HCT116 (cell line): ENCODE measurements at regions not wholly inside any gene's neighbourhood (a gene's known extent, or its start where the extent isn't known, plus 50 kb on each side); places are given as distances from the start of the nearest gene placed in this dataset.

Experiments used
- ATAC-seq: fragments of 200-7000 bp; cut with Tn5 transposase; 2 replicates; pipeline ENCODE4 v1.9.1; 2020; ENCODE audit warnings: mild to moderate bottlenecking, moderate library complexity
- BruUV-seq: library from RNA; stranded (reverse); fragments of 400-500 nt; replicated peaks from 2 replicates; lab custom pipeline; 2021; lab: Mats Ljungman, UMichigan
- CTCF ChIA-PET: fragments of 300-600 bp; sonication (Branson Sonifier 250); formaldehyde crosslinking; loops from one replicate; lab custom pipeline; 2021; ENCODE audit warnings: antibody characterized with exemption; lab: Charles Lee
- POLR2A ChIA-PET: fragments of 300-600, 350-600 bp; sonication (Branson Sonifier 250); formaldehyde crosslinking; loops from one replicate; lab custom pipeline; 2021; ENCODE audit warnings: antibody characterized with exemption; lab: Charles Lee
- RAD21 ChIA-PET, 2 experiments: fragments of 300-600 bp; sonication (Branson Sonifier 250); formaldehyde crosslinking; loops; one replicate each; lab custom pipeline; 2023; ENCODE audit warnings: low total read pairs in 2 of 2; ENCODE audit not compliant: uncharacterized antibody in 2 of 2, unreplicated experiment in 2 of 2, low non-redundant PET in 1 of 2; lab: Charles Lee
- DNase-seq: peaks from one replicate; pipeline ENCODE4 v3.0.0-alpha.2; 2010; ENCODE audit warnings: low read depth, low spot score
- H2AFZ ChIP-seq: fragments of 200-600 bp; shearing (Covaris generic), sonication (generic); 2 replicates; pipeline ENCODE4 v1.6.1; 2017; ENCODE audit warnings: low read depth, mixed run types, mixed read lengths, antibody characterized with exemption, low read length; ENCODE audit not compliant: poor library complexity, severe bottlenecking
- H3K27ac ChIP-seq: 2 replicates; pipeline ENCODE4 v1.5.1; 2012; ENCODE audit warnings: low read depth, low read length
- H3K27me3 ChIP-seq: fragments of 200-600 bp; sonication (generic); 2 replicates; pipeline ENCODE4 v1.6.1; 2016; ENCODE audit warnings: mixed run types, low read length, mixed read lengths; ENCODE audit not compliant: insufficient read depth
- H3K36me3 ChIP-seq, 2 experiments: fragments of 200-500 bp in 1 of 2; fragments of 200-600 bp in 1 of 2; sonication (Bioruptor generic) in 1 of 2; sonication (generic) in 1 of 2; 2 replicates each; pipeline versions ENCODE4 v1.5.1 to v1.6.1; 2014 to 2016; ENCODE audit warnings: low read length in 2 of 2, inconsistent platforms in 1 of 2, mixed read lengths in 1 of 2, mixed run types in 1 of 2; ENCODE audit not compliant: insufficient read depth in 2 of 2, control insufficient read depth in 1 of 2
- H3K4me1 ChIP-seq, 2 experiments: fragments of 200-600 bp in 1 of 2; sonication (generic) in 1 of 2; 2 replicates each; pipeline versions ENCODE4 v1.5.1 to v1.6.1; 2012 to 2017; ENCODE audit warnings: low read length in 2 of 2, inconsistent platforms in 1 of 2, mild to moderate bottlenecking in 1 of 2, mixed read lengths in 1 of 2, mixed run types in 1 of 2, moderate library complexity in 1 of 2; ENCODE audit not compliant: insufficient read depth in 2 of 2, control insufficient read depth in 1 of 2
- H3K4me2 ChIP-seq: fragments of 200-600 bp; sonication (generic); 2 replicates; pipeline ENCODE4 v1.6.1; 2017; ENCODE audit warnings: mixed run types, low read length, mixed read lengths
- H3K4me3 ChIP-seq, 2 experiments: fragments of 200-600 bp in 1 of 2; sonication (generic) in 1 of 2; replicated peaks in 1 of 2; 2 replicates each; pipeline ENCODE4 v1.5.1; 2011 to 2016; ENCODE audit warnings: low read length in 2 of 2, control low read depth in 1 of 2, low read depth in 1 of 2, mild to moderate bottlenecking in 1 of 2, mixed read lengths in 1 of 2, mixed run types in 1 of 2
- H3K79me2 ChIP-seq: fragments of 200-600 bp; sonication (generic); 2 replicates; pipeline ENCODE4 v1.6.1; 2017; ENCODE audit warnings: mild to moderate bottlenecking, mixed run types, low read length, moderate library complexity, mixed read lengths; ENCODE audit not compliant: insufficient read depth
- H3K9ac ChIP-seq: fragments of 200-600 bp; sonication (generic); 2 replicates; pipeline ENCODE4 v1.6.1; 2016; ENCODE audit warnings: low read length, mixed read lengths
- H3K9me2 ChIP-seq: fragments of 200-600 bp; sonication (generic), shearing (Covaris generic); 2 replicates; pipeline ENCODE4 v1.6.1; 2017; ENCODE audit warnings: mixed run types, mild to moderate bottlenecking, moderate library complexity; ENCODE audit not compliant: insufficient read depth
- H3K9me3 ChIP-seq, 2 experiments: fragments of 200-500 bp in 1 of 2; fragments of 200-600 bp in 1 of 2; sonication (Bioruptor generic) in 1 of 2; sonication (generic) in 1 of 2; 2 replicates each; pipeline ENCODE4 v1.6.1; 2014 to 2017; ENCODE audit warnings: low read length in 2 of 2, mixed read lengths in 2 of 2, inconsistent platforms in 1 of 2, low read depth in 1 of 2, mild to moderate bottlenecking in 1 of 2, mixed run types in 1 of 2, moderate library complexity in 1 of 2; ENCODE audit not compliant: control insufficient read depth in 1 of 2, insufficient read depth in 1 of 2
- H4K20me1 ChIP-seq: fragments of 200-600 bp; sonication (generic), shearing (Covaris generic); 2 replicates; pipeline ENCODE4 v1.6.1; 2017; ENCODE audit warnings: mixed run types, mild to moderate bottlenecking, moderate library complexity; ENCODE audit not compliant: insufficient read depth
- CBX3 ChIP-seq: IDR thresholded peaks from 2 replicates; pipeline ENCODE4 v1.6.1; 2012; ENCODE audit warnings: low read depth
- EGR1 ChIP-seq: IDR thresholded peaks from 2 replicates; pipeline ENCODE4 v1.6.1; 2012; ENCODE audit warnings: low read depth
- ELF1 ChIP-seq: IDR thresholded peaks from 2 replicates; pipeline ENCODE4 v1.6.1; 2012; ENCODE audit warnings: low read depth, borderline replicate concordance
- FOSL1 ChIP-seq: IDR thresholded peaks from 2 replicates; pipeline ENCODE4 v1.6.1; 2012; ENCODE audit warnings: low read depth
- POLR2AphosphoS5 ChIP-seq: IDR thresholded peaks from 2 replicates; pipeline ENCODE4 v1.6.1; 2011; ENCODE audit warnings: mild to moderate bottlenecking, low read depth, low read length, moderate library complexity
- SP1 ChIP-seq: IDR thresholded peaks from 2 replicates; pipeline ENCODE4 v1.6.1; 2012; ENCODE audit warnings: low read depth
- SRF ChIP-seq: IDR thresholded peaks from 2 replicates; pipeline ENCODE4 v1.6.1; 2012; ENCODE audit warnings: low read depth
- TCF7L2 ChIP-seq: IDR thresholded peaks from 2 replicates; pipeline ENCODE4 v1.7.0; 2011; ENCODE audit warnings: borderline replicate concordance, inconsistent platforms; ENCODE audit not compliant: insufficient read depth, insufficient read length; ENCODE audit errors: extremely low read depth
- ZFX ChIP-seq: fragments of 450-650 bp; IDR thresholded peaks from 2 replicates; pipeline ENCODE4 v1.6.1; 2017
- intact Hi-C: fragments of 100-400 bp; cut with micrococcal nuclease; formaldehyde crosslinking; loops from 2 replicates; pipeline ENCODE4 v1.10.0; 2022
- TF ChIP-seq, protein P1 (sequence below): IDR thresholded peaks from 2 replicates; pipeline ENCODE4 v1.6.1; 2012
- TF ChIP-seq, protein P2 (sequence below), 3 experiments: fragments of 200-600 bp in 1 of 3; sonication (generic) in 1 of 3; IDR thresholded peaks in 2 of 3; conservative IDR thresholded peaks in 1 of 3; 2 replicates each; pipeline ENCODE4 v1.5.1; 2012 to 2017; ENCODE audit warnings: low read depth in 2 of 3, low read length in 2 of 3, antibody characterized with exemption in 1 of 3, borderline replicate concordance in 1 of 3, control low read depth in 1 of 3, mild to moderate bottlenecking in 1 of 3, mixed read lengths in 1 of 3, mixed run types in 1 of 3, moderate library complexity in 1 of 3; ENCODE audit not compliant: insufficient read depth in 1 of 3
- TF ChIP-seq, protein P3 (sequence below): IDR thresholded peaks from 2 replicates; pipeline ENCODE4 v1.6.1; 2011; ENCODE audit warnings: mild to moderate bottlenecking, low read length, moderate library complexity; ENCODE audit not compliant: insufficient replicate concordance; ENCODE audit errors: extremely low read depth

DNA sequence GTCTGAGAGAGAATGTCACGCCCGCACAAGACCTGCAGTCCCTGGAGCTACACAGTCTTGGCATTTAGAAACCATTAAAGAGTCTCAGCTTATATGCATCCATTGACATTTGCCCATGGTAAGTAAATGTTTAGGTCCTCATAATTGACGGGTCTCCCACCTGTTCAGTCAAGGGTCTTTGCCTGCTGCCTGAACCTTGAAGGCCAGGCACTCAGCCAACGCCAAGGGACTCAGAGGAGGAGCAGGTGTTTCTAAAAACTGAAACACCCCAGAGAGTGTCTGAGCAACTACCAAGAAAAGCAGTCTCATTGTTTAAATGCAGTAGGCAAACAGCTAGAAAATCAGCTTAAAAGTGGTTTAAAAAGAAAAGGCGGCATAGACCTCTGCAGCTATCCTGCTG is 264.7 kb upstream of the AKR1E2 start:
- Histone ChIP-seq H3K36me3 (no peaks in the 10 kb centered on the region), H3K9ac (no peak overlapping the region), H4K20me1 (no peaks in the 10 kb centered on the region), H3K9me2 (no peaks in the 10 kb centered on the region), H3K79me2 (no peaks in the 10 kb centered on the region)
- POLR2A ChIA-PET, result no interaction called here
- DNase-seq (no peak), ATAC-seq (no peak)
- TF ChIP-seq, protein P1, sequence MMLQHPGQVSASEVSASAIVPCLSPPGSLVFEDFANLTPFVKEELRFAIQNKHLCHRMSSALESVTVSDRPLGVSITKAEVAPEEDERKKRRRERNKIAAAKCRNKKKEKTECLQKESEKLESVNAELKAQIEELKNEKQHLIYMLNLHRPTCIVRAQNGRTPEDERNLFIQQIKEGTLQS, result no peak
- no peak for TF ChIP-seq FOSL1
- TF ChIP-seq SRF, result no peak
- TF ChIP-seq, protein P2, sequence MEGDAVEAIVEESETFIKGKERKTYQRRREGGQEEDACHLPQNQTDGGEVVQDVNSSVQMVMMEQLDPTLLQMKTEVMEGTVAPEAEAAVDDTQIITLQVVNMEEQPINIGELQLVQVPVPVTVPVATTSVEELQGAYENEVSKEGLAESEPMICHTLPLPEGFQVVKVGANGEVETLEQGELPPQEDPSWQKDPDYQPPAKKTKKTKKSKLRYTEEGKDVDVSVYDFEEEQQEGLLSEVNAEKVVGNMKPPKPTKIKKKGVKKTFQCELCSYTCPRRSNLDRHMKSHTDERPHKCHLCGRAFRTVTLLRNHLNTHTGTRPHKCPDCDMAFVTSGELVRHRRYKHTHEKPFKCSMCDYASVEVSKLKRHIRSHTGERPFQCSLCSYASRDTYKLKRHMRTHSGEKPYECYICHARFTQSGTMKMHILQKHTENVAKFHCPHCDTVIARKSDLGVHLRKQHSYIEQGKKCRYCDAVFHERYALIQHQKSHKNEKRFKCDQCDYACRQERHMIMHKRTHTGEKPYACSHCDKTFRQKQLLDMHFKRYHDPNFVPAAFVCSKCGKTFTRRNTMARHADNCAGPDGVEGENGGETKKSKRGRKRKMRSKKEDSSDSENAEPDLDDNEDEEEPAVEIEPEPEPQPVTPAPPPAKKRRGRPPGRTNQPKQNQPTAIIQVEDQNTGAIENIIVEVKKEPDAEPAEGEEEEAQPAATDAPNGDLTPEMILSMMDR (IDR thresholded peaks at IDR 0.05 in 2 of 3, conservative IDR thresholded peaks at IDR 0.05 in 1 of 3; ENCODE audit: borderline replicate concordance in 1 of 3, insufficient read depth in 1 of 3, low read depth in 2 of 3, low read length in 2 of 3), result no peak
- TF ChIP-seq POLR2AphosphoS5, result no peak
- TF ChIP-seq SP1, result no peak
- TF ChIP-seq, protein P3, sequence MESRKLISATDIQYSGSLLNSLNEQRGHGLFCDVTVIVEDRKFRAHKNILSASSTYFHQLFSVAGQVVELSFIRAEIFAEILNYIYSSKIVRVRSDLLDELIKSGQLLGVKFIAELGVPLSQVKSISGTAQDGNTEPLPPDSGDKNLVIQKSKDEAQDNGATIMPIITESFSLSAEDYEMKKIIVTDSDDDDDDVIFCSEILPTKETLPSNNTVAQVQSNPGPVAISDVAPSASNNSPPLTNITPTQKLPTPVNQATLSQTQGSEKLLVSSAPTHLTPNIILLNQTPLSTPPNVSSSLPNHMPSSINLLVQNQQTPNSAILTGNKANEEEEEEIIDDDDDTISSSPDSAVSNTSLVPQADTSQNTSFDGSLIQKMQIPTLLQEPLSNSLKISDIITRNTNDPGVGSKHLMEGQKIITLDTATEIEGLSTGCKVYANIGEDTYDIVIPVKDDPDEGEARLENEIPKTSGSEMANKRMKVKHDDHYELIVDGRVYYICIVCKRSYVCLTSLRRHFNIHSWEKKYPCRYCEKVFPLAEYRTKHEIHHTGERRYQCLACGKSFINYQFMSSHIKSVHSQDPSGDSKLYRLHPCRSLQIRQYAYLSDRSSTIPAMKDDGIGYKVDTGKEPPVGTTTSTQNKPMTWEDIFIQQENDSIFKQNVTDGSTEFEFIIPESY, result no peak
- no peak for TF ChIP-seq ZFX
- no peak for TF ChIP-seq CBX3
- TF ChIP-seq TCF7L2, result no peak
- no peak for TF ChIP-seq ELF1
- TF ChIP-seq EGR1, result no peak
- TF ChIP-seq, all 23 proteins: peak for 0
- Histone ChIP-seq H3K4me2 (no peak overlapping the region), H3K4me3 (no peak overlapping the region), H3K27ac (no peak overlapping the region), H3K4me1 (no peaks in the 10 kb centered on the region), H2AFZ (no peak overlapping the region), H3K9me3 (no peaks in the 10 kb centered on the region), H3K27me3 (no peaks in the 10 kb centered on the region)
- intact Hi-C loops, result no loop called here
- ChIA-PET RAD21 (no interaction called here), CTCF (no interaction called here)
- BruUV-seq, result no TSS peak
